Spleen (tissue), 11 donors: ENCODE measurements at regions not wholly inside any gene's neighbourhood (a gene's known extent, or its start where the extent isn't known, plus 50 kb on each side); places are given as distances from the start of the nearest gene placed in this dataset.

ENCODE experiments used
- DNase-seq: peaks from one replicate; pipeline ENCODE4 v3.0.0-alpha.2; 2020
- H3K27ac ChIP-seq, 8 donors: fragments of 200-600 bp; sonication (generic) in 7 of 8; 1 replicate in 4 of 8; 2 replicates in 4 of 8; pipeline versions ENCODE4 v1.5.0 to v1.8.0; 2016 to 2021; ENCODE audit warnings: inconsistent platforms in 4 of 8, mild to moderate bottlenecking in 4 of 8, moderate library complexity in 1 of 8
- H3K27me3 ChIP-seq, 7 donors: fragments of 200-600 bp; sonication (generic) in 6 of 7; replicated peaks in 1 of 7; 1 replicate in 4 of 7; 2 replicates in 3 of 7; pipeline versions ENCODE4 v1.5.0 to v1.8.0; 2016 to 2021; ENCODE audit warnings: inconsistent platforms in 3 of 7, mild to moderate bottlenecking in 1 of 7
- H3K36me3 ChIP-seq, 6 donors: fragments of 200-600 bp; sonication (generic) in 5 of 6; 1 replicate in 4 of 6; 2 replicates in 2 of 6; pipeline versions ENCODE4 v1.5.0 to v1.8.0; 2016 to 2021; ENCODE audit warnings: inconsistent platforms in 2 of 6
- H3K4me1 ChIP-seq, 6 donors: fragments of 200-600 bp; sonication (generic) in 5 of 6; 1 replicate in 3 of 6; 2 replicates in 3 of 6; pipeline versions ENCODE4 v1.5.0 to v1.8.0; 2016 to 2021; ENCODE audit warnings: inconsistent platforms in 3 of 6
- H3K4me3 ChIP-seq, 8 donors: fragments of 200-600 bp; sonication (generic) in 7 of 8; 1 replicate in 4 of 8; 2 replicates in 4 of 8; pipeline versions ENCODE4 v1.5.0 to v1.8.0; 2016 to 2021; ENCODE audit warnings: inconsistent platforms in 4 of 8, mild to moderate bottlenecking in 4 of 8, moderate library complexity in 2 of 8
- H3K9me3 ChIP-seq, 8 donors: fragments of 200-600 bp; sonication (generic) in 7 of 8; 1 replicate in 4 of 8; 2 replicates in 4 of 8; pipeline versions ENCODE4 v1.5.0 to v1.8.0; 2016 to 2021; ENCODE audit warnings: inconsistent platforms in 4 of 8
- CTCF ChIP-seq, 11 experiments: fragments of 200-600 bp in 7 of 11; fragments of 450-650 bp in 4 of 11; sonication (generic) in 4 of 11; IDR thresholded peaks in 8 of 11; conservative IDR thresholded peaks in 3 of 11; 1 replicate in 7 of 11; 2 replicates in 4 of 11; pipeline versions ENCODE4 v1.4.0 to v1.8.0; 2016 to 2021; ENCODE audit warnings: antibody characterized with exemption in 11 of 11, inconsistent platforms in 4 of 11, mild to moderate bottlenecking in 1 of 11
- POLR2A ChIP-seq, 3 donors: fragments of 450-650 bp; IDR thresholded peaks; one replicate each; pipeline ENCODE4 v1.5.1; 2017; ENCODE audit warnings: antibody characterized with exemption in 3 of 3, mild to moderate bottlenecking in 1 of 3
- POLR2AphosphoS5 ChIP-seq, 3 donors: sonication (generic); formaldehyde crosslinking; IDR thresholded peaks; one replicate each; pipeline ENCODE4 v1.5.1; 2017; ENCODE audit warnings: antibody characterized with exemption in 3 of 3
- WGBS, 5 donors: extraction: QIAGEN DNeasy Blood & Tissue Kit in 3 of 5; methylation state at CpG; one replicate each; pipeline versions ENCODE4 v1.1.5 to v1.1.7; 2013 to 2018; 5-methylcytosine and 5-hydroxymethylcytosine counted together
- intact Hi-C: fragments of 100-400 bp; cut with DNase I; formaldehyde crosslinking; loops from one replicate; pipeline ENCODE4 v1.15.0; 2023; ENCODE audit warnings: low total_unique reads
- donor health status: healthy with polysubstance abuse.
- donor health status: DM: no; HTN: no; CAD: no; lungs with moderate emphysema.
- donor health status: DM: no; HTN: no; CAD: no.
- donor health status: Bipolar disorder and iron deficiency.
- donor health status: healthy.
- donor health status: DM: no; HTN: no; CAD: no.
- donor health status: DM: yes; HTN: yes; CAD: no.

GRCh38 chr21:15130326-15130725 lies 65.5 kb upstream of the NRIP1 start:
- DNase-seq = no peak
- peaks cover 0 to 33% (median 13%) of the 10 kb centered on the region in 6 donors for H3K4me1 ChIP-seq
- 66 to 78% (median 72%) methylated on average over 6 of the region's 6 CpGs for WGBS, 5 donors
- H3K27me3 ChIP-seq = no peaks in the 10 kb centered on the region
- H3K9me3 ChIP-seq = no peaks in the 10 kb centered on the region
- intact Hi-C loops = no loop called here
- H3K36me3 ChIP-seq = no peaks in the 10 kb centered on the region
- TF ChIP-seq POLR2AphosphoS5 (IDR thresholded peaks at IDR 0.05) (no peak), CTCF (IDR thresholded peaks at IDR 0.05 in 8 of 11, conservative IDR thresholded peaks at IDR 0.05 in 3 of 11) (no peak), POLR2A (IDR thresholded peaks at IDR 0.05) (no peak)
- no peak overlapping the region for H3K27ac ChIP-seq
- H3K4me3 ChIP-seq = no peak overlapping the region

GRCh38 chr21:15130751-15131150 lies 66.0 kb upstream of the NRIP1 start:
- TF ChIP-seq CTCF (IDR thresholded peaks at IDR 0.05 in 8 of 11, conservative IDR thresholded peaks at IDR 0.05 in 3 of 11) (no peak), POLR2AphosphoS5 (IDR thresholded peaks at IDR 0.05) (no peak), POLR2A (IDR thresholded peaks at IDR 0.05) (no peak)
- H3K4me3 ChIP-seq = no peak overlapping the region
- H3K36me3 ChIP-seq = no peaks in the 10 kb centered on the region
- DNase-seq = no peak
- 53 to 67% (median 60%) methylated on average over 1 of the region's 1 CpG for WGBS, 5 donors
- H3K4me1 ChIP-seq = peaks cover 0 to 37% (median 13%) of the 10 kb centered on the region in 6 donors
- H3K27me3 ChIP-seq = no peaks in the 10 kb centered on the region
- intact Hi-C loops = no loop called here
- no peaks in the 10 kb centered on the region for H3K9me3 ChIP-seq
- no peak overlapping the region for H3K27ac ChIP-seq

- Histone ChIP-seq H3K27me3 (no peaks in the 10 kb centered on the region), H3K4me3 (no peak overlapping the region), H3K36me3 (no peaks in the 10 kb centered on the region), H3K27ac (no peak overlapping the region), H3K9me3 (no peaks in the 10 kb centered on the region), H3K4me1 (peaks cover 0 to 28% (median 12%) of the 10 kb centered on the region in 6 donors)
- WGBS, 5 donors = 88 to 97% (median 95%) methylated on average over 7 of the region's 7 CpGs
- TF ChIP-seq POLR2AphosphoS5 (IDR thresholded peaks at IDR 0.05) = no peak
- TF ChIP-seq CTCF (IDR thresholded peaks at IDR 0.05 in 8 of 11, conservative IDR thresholded peaks at IDR 0.05 in 3 of 11) = no peak
- no peak for TF ChIP-seq POLR2A (IDR thresholded peaks at IDR 0.05)
- intact Hi-C loops = no loop called here
- no peak for DNase-seq
Observed at GRCh38 chr21:15132781-15133180, 68.0 kb upstream of the NRIP1 start.

- no peaks in the 10 kb centered on the region for H3K9me3 ChIP-seq
- no peak overlapping the region for H3K4me3 ChIP-seq
- WGBS, 5 donors = 31 to 46% (median 33%) methylated on average over 7 of the region's 7 CpGs
- intact Hi-C loops = no loop called here
- no peak overlapping the region for H3K27ac ChIP-seq
- TF ChIP-seq POLR2A (IDR thresholded peaks at IDR 0.05) (no peak), POLR2AphosphoS5 (IDR thresholded peaks at IDR 0.05) (no peak), CTCF (IDR thresholded peaks at IDR 0.05 in 8 of 11, conservative IDR thresholded peaks at IDR 0.05 in 3 of 11) (no peak)
- H3K27me3 ChIP-seq = peaks cover 0 to 12% (median 0%) of the 10 kb centered on the region in 7 donors
- no peaks in the 10 kb centered on the region for H3K36me3 ChIP-seq
- DNase-seq = no peak
- H3K4me1 ChIP-seq = peaks cover 0 to 22% (median 10%) of the 10 kb centered on the region in 6 donors
Observed at GRCh38 chr21:15134701-15135470, 70.1 kb upstream of the NRIP1 start.
